HG03460 (cell line): ENCODE measurements at regions not wholly inside any gene's neighbourhood (a gene's known extent, or its start where the extent isn't known, plus 50 kb on each side); places are given as distances from the start of the nearest gene placed in this dataset.

Experiments used
- ATAC-seq: cut with Tn5 transposase; IDR thresholded peaks from one replicate; pipeline ENCODE4 v1.9.1; 2021; ENCODE audit not compliant: unreplicated experiment

DNA sequence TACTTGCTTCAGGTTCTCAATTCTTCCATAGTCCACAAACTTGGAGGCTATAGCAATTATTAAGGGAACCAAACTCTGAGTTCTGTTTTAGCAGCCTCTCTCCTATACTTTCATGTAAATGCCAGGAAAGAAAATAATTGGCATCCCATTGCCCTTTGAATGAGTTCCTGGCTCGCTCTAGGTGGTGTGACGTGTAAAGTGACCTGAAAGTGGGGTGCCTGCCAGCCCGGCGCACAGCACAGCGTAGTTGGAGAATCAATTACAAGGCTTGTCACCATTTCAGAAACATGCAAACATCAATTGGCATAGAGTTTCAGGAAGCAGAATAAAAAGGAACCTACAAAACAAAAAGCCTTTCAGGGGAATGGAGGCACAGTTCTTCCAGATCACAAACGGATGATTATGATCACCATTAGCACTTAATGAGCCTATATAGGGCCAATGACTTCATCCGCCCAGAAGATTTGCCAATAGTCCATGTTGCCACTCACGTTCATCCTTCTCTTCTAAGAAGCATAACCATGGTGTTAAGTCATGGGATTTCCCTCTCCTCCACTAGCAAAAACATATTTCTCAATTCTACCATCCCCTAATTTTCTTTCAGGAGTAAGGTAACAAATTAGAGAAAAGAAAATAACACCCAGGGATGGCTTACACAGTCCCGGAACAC is 354.6 kb upstream of the ADGRL2 start:
- no peak for ATAC-seq

DNA sequence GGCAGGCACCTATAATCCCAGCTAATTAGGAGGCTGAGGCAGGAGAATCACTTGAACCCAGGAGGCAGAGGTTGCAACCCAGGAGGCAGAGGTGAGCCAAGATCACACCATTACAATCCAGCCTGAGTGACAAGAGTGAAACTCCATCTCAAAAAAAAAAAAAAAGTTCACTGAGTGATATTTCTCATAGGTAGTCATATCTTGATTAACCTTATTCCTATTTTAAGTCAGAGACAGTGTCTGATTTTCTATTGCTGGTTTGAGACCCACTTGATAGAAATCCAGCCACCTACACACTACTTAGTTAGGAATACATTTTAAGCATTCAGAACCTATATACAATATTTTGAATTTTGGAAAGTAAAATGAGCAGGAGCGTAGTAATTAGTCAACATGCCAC is 357.4 kb upstream of the ADGRL2 start:
- ATAC-seq, result no peak

DNA sequence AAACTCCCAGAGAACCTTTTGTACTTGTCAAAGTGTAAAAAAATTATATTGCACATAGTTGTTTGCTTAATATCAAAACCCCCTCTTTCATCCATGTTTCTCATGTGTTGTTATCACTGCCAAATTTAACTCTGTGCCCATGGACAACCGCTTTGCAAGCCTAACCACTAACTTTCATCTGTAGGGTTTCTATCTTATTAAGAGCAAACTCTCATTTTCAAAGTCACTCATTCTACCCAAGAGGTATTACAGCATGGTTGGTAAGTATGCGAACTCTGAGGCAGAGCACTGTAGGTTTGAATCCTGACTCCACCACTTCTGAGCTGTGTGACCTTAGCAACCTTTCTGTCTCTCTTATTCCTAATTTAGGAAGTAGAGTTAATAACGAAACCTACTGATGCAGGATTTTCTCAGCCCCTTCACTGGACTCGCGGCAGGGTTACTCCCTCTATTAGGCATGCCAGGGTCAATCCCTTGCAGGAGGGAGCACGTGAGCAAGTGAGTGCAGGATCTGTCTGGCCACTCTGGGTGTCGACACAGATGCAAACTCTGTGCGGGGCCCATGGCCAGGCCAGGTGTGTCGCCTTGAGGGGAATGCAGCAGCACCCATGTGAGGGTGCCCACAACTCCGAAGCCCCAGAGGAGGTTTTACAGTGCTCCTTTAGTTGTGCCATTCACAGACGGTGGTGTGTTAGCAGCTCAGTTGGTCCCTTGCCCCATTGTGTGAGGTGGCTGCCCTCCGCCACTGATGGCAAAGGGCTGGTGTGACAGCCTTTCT is 361.5 kb upstream of the ADGRL2 start:
- no peak for ATAC-seq

DNA sequence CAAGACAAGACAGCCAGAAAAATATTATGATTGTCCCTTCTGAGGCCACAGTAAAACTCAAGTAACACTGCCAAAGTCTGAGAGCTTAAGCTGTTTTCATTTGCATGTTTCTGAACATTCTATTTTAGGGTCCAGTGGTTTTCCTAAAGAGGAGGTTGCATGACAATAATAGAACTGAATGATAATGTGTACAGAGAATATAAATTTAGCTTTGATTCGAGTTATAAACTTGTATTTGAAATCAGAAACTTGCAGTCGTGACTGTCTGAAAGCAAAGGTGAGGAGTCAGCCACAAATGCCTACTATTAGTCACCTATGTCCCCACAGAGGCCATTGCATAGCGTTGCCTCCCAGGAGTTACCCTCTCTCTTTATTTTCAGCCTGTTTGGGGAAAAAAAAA is 363.1 kb upstream of the ADGRL2 start:
- ATAC-seq, result peak; percentile 50

DNA sequence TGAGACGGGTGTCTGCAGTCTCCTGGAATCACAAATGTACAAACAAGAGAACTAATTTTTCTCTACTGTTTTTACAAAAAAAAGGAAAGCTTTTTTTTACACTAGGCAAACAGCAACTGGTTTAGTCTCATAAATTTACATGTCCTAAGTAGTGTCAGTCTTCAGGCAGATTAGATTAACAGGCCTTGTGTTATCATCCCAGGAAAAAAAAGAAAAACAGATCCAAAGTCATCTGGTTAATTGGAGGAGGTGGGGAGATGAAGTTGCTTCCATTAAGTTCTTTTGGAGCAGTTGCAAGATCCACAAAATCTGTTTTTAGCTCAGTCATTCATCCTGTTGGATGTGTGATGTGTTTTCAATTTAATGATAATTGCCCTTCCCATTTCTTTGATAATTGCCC is 363.5 kb upstream of the ADGRL2 start:
- no peak for ATAC-seq

DNA sequence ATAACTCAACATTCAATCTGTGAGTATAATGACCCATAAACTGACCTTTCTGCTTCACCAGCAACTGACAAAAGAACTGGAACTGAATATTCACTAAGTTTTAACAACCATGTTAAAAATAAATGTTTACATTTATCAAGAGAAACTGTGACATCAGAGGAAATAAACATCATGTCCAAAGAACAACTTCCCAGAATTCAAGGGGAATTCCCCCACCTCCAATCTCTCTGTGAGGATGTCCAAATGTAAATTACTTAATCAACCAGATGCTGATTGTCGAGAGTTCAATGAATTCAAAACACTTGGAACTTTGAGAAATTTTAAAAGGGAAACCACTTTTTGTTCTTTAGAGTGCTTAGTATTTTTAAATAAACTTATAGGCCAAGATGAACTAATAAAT is 365.6 kb upstream of the ADGRL2 start:
- no peak for ATAC-seq

DNA sequence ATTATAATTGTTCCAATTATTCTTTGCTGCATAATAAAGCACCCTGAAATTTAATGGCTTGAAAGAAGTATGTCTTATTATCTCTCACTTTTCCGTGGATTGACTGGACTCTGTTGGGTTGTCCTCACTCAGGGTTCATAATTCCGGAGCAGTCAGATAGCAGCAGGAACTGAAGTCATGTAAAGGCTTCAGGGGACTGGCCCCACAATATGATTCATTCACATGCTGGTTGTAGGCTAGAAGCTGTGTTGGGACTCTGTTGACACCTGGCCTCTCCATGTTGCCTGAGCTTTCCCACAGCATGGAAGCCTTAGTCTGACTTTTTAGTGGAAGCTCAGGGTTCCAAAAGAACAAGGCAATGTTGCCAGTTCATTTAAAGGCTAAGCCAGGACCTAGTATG is 367.1 kb upstream of the ADGRL2 start:
- no peak for ATAC-seq

DNA sequence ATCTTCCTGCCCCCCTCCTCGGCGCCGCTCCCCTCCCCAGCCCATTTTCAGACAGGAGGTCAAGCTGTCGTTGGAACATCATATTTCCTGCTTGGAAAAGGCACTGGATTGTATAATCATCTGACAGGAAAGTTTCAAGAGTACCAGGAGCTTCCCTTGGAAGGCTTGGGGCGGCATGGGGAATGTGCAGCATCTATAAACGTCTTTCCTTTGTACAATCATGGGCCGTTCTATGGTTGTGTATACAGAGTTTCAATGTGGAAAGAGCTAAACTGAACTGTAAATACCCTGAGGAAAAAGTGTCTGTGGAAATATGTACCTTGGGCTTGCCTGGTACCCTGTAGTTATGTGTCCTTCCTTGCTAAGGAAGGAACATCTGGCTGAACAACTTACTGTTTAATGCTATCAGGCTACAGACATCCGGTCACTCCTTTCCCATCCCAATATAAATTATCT is 368.1 kb upstream of the ADGRL2 start:
- no peak for ATAC-seq

DNA sequence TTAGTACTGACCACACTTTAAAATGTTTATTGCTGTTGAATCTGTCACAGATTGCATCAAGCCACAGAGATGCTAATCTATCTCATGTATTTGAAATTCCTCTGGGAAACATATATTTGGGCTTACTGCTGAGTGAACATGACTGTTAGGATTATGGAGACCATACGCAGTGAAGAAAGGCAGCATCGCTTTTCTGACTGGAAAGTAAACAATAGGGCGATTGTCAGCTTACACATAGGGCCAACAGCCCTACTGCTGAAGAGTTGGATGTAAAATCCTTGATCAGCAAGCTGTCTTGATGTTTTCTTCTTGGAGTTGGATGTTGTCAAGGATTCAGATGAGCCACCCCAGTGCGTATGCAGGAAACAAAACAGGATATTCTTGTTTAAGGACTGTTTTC is 368.7 kb upstream of the ADGRL2 start:
- ATAC-seq, result no peak

DNA sequence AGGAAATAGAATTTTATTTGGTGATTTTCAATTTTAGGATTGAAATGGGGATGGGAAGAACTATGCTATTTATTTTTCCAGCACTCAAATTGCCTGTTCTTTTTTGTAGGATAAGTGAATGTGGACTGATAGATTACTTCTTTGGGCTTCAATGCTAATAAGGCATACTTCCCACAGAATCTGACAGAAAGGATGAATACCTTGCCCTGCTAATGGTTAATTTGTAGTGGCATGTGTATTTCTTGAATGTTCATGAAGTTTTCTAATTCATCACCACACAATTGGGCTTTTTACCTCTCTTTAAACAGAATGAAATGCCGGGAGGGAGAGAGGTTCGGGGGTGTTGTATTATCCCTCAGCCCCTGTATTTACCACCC is 369.1 kb upstream of the ADGRL2 start:
- no peak for ATAC-seq

DNA sequence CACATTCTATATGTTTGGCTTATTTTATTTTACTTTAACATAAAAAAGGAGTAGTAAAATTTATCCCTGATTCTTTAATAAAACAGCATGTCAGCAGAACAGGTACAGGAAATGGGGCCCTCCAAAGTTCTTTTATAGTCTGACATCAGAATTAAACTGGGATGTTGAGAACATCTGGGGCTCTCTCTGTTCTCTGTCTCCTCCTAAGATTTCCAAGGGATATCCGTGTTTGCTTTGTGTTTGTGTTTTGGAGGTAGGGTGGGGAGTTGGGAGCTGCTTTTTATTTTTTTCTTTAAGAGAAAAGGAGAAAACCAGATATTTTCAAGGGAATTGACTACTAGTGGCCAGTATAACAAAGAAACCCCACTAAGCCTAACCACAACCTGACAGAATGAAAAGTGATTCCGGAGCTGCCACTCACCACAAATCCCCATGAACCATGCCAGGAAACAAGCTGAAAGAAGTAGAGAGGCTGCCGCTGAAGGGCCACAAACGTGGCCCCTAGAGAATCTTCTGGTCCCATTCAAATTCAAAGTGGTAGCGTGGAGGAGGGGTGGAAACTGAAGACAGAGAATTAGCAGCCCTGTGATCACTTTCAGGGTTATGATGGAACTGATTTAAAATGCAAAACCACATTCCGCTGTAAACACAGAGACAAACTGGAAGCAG is 369.6 kb upstream of the ADGRL2 start:
- no peak for ATAC-seq

DNA sequence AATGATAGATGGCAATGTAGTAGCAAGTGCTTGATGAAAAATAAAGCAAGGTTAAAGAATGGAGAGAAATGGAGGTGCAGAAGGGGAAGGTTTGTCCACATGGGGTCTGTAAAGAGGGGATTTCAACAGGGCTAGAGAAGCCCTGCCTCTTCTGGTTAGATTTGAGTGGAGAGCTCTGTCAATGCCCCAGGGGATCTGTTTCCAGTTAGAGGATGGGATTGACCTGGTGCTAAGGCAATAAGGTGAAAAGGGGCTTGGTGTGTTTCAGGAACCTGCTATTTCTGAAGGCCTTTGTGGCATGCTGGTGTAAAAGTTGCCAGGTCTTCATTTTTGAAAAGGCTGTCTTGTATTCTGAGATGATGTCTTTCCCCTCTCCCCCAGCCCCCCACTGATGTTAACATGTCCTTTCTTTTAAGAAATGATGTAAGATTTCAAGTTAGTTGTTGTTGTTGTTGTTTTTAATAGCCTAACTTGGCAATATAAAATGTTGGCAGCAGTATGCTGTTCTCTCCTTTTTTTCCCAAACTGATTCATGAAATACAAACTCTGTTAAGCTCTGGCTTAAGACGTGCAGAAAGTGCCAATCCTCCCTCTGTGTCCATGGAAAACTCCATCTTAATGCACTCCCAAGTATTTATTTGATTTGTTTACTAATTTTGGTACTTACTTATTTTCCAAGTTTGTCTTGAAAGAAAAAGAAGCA is 370.3 kb upstream of the ADGRL2 start:
- no peak for ATAC-seq

DNA sequence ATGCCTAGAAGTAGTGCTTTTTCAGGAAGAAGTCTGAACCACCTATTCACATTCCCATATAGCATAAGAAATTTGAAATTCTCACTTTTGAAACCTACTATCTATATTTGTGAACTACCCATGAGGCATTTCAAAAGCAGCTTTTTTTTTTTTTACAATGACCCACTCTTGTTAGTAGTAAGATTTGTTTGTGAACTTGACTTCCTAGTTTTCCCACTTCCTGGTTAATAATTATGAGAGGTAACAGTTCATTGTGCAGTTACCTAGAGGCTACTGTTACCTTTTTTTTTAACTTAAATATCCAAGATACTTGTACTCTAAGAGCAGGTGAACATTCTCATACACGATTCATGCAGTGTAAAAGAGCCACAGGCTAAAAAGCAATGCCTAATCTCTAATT is 371.7 kb upstream of the ADGRL2 start:
- no peak for ATAC-seq

DNA sequence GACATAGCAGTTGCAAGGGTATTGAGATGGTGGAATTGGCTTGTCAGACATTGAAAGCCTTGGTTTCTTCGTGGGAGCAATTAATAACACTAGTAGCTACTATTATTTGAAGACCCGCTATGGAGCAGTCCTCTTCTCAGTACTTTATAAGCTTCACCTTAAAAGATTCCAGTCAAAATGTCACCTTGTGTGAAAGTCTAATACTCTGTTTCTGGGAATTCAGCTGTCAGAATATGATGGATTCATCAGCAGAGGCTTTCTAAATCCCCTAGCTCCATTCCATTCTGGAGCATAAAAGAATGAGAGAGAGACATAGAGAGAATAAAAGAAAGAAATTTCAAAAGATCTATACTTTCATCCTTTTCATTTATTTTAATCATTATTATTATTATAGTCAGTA is 375.9 kb upstream of the ADGRL2 start:
- no peak for ATAC-seq

DNA sequence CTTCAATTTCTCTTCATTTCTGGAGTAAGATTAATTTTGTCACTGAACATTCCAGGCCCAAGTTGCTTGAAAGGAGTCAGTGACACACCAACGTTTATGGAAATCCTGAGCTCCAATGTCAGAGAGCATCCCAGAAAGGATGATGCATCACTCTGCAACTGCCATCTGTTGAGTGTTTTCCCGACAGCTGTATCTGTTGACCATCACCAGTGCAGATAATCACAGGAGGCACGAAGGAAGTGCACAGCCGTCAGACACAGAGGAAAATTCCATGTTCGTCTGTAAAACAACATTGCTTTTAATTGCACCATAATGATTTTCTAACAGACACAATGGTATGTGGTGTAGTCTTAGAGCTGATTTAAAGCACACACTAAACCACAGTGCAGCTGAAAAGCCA is 376.7 kb upstream of the ADGRL2 start:
- no peak for ATAC-seq

DNA sequence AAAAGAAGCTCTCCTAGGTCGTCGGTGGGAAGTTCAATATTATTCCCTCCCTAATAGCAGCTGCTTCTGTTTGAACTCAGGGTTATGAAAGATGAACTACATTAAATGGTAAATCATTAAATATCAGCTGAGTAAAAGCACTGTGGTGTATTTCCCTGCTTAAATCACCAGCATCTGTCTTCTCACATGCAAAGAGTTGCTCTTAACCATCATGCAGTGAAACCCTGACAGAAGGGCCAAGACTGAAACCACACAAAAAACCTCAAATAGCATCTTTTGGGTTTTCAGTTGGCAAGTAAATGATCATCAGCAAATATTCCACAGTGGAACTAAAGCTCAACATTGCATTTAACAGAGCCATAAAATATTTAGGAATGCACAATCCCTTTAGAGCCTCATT is 380.0 kb upstream of the ADGRL2 start:
- ATAC-seq, result peak; percentile 93

DNA sequence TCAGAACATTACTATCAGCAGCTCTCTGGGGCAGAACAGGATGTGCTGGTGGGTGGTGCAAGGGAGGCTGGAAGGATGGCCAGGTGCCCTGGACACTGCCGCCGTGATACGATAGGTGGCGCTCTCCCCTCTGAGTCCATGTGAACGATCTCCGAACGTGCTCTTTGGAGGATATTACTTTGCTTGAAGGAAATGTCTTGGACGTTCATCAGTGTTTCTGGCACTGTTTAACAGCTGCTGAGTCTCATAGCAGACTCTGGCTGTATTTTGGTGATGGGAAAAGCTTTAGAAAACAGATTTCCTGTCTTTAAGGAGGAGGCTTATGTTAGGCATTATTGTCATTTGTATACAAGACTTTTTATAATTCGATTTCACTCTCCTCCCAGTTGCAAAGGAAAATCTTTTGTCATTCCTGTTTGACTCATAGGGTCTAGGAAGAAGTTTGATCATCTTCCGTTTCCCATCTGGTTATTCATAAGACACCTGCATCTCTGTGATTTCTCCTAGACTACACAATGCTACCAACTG is 386.2 kb upstream of the ADGRL2 start:
- peak; percentile 88 for ATAC-seq

DNA sequence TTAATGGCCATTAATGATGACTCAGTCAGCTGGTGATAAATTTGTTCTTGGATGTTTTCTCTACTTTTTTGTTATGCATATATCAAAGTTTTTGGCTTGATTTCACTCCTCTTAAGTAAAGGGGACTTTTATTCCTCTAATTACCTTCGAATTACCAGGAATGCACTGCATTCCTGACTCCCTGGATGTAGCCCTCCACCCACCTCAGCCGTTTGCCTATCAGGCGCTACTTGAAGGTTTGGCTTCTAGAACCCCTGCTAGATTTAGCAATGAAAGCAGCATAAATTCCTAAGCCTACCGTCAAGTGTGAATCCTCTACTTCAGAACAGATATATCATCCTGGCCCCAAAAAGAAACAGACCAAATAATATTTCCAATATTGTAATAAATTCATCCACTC is 387.8 kb upstream of the ADGRL2 start:
- no peak for ATAC-seq

DNA sequence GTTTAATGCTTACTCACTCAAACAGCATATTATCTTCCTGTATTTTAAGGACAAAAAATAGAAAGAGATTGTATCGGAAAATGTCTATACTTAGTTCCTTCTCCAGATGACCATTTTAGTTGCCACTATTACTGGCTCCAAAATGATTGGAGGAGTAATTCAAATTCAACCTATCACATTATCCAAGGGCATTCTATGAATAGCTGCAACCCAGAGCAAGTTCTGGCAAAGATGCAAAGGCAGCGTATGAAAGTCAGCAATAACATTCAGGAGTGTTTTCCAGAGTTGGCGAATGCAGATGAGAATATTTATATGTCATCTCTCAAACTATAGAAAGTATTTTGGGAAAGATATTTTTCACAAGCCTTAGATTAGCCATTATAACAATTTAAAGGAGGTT is 389.8 kb upstream of the ADGRL2 start:
- no peak for ATAC-seq

DNA sequence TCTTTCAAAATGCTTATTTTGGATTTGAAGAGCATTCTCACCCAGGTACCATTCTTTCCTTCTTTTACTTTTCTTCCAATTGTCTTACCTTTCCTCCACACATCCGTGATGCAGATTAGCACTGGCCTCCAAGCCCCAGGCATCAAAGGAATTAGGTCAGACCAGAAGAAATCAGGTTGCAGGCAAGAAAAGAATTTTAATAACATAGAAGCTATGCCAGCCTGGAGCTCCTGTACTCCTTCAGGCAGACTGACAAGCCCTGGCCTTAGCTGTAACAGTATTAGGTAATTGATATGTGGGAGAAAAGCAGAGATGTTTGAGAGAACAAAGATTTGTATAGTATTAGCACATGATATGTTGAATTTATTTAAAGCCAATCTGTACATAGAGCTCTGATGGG is 390.4 kb upstream of the ADGRL2 start:
- ATAC-seq, result no peak

DNA sequence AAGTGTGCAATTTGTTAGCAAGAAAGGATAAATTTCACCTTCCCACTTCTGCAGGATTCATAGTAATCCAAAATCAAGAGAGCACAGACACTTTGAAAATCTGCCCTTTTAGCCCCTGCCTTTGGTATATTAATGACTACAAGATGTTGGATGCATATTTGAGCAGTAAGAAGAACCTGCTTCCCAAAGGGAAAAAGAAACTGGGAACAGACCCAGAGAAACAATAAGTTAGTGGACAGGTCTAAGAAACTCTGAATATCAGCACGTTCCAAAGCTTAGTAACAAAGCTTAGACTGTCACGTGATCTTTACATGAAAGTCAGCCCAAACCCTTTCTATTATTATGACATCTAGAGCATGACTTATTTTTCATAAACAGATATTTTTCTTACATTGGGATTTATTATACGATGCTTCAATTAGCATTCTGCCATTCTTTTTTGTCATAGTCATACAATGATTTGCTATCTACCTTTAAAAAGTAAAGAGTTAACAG is 390.9 kb upstream of the ADGRL2 start:
- no peak for ATAC-seq
